H4 (cell line): ENCODE measurements at regions not wholly inside any gene's neighbourhood (a gene's known extent, or its start where the extent isn't known, plus 50 kb on each side); places are given as distances from the start of the nearest gene placed in this dataset.
"Not testable (repeated sequence)": the region's sequence is repeated elsewhere in the genome, so short reads cannot be mapped to it uniquely, and the experiment has no call there.

Experiments used
- DNase-seq: peaks from one replicate; pipeline ENCODE4 v3.0.0-alpha.2; 2015; ENCODE audit warnings: low spot score

DNA sequence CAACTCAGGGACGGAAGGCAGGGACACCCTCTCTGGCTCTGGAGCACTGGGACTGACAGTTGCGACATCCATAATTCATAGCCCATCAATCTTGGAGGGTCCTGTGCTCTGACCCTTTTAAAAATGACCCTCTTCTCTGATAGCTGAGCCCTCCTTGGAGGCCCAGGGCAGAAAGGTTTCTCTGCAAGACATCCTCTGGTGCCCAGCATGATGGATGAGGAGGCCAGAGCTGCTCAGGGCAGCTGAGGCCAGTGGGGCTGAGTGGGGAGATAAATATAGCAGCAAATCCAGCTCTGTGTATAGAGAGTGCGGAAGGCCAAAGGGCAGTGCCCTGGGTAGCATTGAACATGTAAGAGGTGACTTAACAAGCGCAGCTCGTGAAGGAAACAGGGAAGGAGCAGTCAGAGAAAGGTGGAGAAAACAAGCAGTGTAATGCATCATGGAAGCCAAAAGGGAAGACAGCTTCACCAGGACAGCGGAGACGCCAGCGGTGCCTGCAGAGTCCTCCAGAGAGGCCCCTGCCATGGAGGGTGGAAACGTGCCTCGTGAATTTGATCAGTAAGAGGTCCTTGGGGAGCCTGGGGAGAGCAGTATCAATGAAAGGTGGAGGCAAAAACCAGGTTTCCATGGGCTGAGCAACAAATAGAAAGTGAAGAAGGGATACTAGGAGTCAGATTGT, 50.4 kb upstream of the FMOD start:
- DNase-seq, result no peak

DNA sequence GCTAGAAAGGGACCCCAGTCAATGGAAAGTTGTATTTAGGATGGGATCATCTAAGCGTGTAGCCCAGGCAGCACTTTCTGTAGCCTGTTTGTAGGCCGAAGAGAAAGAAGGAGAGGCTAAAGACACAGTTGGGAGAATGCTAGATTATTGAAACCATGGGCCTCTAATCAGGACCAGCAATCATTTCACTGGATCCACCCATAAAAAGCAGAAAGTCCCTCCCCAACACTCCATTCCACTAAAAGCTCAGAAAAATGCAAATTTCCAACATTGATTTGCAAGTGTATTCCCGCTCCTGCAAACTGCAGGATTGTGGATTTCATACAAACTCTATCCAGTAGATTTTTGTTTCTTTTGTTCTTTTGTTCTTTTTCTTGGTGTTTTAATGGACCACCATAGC, 51.2 kb upstream of the FMOD start:
- DNase-seq, result no peak

GRCh38 chr1:203402629-203403337, 51.9 kb upstream of the FMOD start:
- peak; percentile 44 for DNase-seq

GRCh38 chr1:203403586-203403985, 52.7 kb upstream of the FMOD start:
- no peak for DNase-seq

DNA sequence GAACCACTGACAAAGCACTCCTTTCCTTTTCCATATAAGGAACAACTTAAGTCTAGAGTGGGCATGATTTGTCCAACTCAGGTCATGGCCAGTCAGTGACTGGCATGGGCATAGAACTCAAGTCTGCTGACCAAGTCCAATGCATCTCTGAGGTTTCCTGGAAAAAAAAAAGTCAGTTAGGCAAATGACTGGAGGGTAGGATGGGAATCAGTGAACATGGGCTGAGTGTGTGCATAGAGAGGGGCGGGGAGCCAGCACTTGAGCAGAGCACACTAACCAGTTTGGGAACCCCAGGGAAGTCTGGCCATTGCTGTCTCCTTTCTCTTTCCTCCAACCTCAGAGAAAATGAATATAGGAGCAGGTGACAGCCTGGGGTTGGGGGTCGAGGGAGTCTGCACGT, 53.6 kb upstream of the FMOD start:
- DNase-seq, result no peak

- no peak for DNase-seq
Observed at GRCh38 chr1:203405703-203406438, 54.9 kb upstream of the FMOD start.

- DNase-seq, result no peak
Observed at GRCh38 chr1:203406446-203407045, 55.6 kb upstream of the FMOD start.

- DNase-seq, result no peak
Observed at GRCh38 chr1:203407296-203407695, 56.4 kb upstream of the FMOD start.

DNA sequence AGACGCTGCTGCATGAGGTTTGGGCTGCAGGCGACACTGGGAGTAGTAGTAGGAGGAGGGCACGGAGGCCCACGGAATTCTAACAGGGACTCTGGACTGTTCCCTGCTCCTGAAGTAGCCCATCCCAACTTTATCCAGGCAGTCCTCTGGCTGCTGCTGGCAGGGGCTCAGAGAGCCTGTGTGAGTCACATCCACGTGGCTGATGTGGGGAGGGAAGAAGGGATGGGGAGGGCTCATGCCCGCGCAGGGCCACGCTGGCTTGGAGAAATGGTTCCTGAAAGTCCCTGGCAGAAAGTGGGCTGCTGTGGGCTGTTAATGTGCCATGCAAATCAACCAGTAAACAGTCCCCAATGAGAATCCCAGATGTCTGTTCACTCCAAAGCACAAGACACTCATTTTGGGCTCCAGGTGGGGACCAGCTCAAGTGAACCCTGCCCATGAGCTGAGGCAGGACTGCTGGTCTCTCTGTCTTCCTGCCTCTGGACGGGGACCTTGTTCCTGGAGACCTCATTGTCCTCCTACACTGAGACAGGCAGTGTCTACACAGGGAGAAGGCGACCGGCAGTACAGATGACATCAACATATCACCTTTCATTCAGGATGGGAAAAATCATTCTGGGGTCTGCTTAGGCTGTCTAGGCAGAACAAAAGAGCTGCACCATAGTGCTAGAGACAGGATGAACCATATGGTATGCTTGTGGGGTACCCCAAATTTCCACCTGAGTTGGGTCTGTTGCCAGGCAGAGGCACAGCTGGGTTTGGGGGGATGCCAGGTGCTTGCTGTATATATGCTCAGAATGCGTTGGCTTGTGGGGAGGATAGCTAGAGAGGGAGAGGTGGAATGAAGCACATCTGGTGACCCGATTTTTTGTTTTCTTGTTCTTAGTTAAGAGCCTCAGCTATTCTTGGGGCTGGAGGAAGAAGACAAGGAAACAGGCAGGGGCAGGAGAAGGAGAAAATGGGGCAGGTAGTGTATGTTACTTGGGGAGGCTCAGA, 57.9 kb upstream of the FMOD start:
- DNase-seq, result peak; percentile 70

GRCh38 chr1:203410182-203410900, 59.4 kb upstream of the FMOD start:
- no peak for DNase-seq

GRCh38 chr1:203411431-203411830, 60.5 kb upstream of the FMOD start:
- DNase-seq, result not testable (repeated sequence)

DNA sequence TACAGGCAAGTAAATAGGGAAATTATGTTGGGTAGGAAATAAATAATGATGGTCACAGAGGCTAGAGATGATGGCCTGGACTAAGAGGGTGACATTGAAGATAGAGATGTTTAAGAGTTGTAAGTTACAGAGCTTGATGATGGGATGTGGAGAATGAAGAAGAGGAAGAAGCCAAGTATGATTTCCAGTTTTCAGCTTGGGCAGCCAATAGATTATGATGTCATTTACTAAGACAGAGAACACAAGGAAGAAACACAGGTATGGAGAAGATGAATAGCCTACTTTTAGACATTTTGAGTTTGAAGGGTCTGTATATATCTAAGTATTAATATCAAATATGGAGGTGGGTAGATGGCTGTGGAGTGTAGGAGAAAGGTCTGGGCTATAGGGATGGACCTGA, 56.0 kb upstream of the PRELP start:
- no peak for DNase-seq

GRCh38 chr1:203420263-203420662, 55.3 kb upstream of the PRELP start:
- no peak for DNase-seq

GRCh38 chr1:203421246-203421645, 54.4 kb upstream of the PRELP start:
- no peak for DNase-seq

GRCh38 chr1:203422116-203422515, 53.5 kb upstream of the PRELP start:
- no peak for DNase-seq

- DNase-seq, result no peak
Observed at GRCh38 chr1:203422656-203423055, 53.0 kb upstream of the PRELP start.

DNA sequence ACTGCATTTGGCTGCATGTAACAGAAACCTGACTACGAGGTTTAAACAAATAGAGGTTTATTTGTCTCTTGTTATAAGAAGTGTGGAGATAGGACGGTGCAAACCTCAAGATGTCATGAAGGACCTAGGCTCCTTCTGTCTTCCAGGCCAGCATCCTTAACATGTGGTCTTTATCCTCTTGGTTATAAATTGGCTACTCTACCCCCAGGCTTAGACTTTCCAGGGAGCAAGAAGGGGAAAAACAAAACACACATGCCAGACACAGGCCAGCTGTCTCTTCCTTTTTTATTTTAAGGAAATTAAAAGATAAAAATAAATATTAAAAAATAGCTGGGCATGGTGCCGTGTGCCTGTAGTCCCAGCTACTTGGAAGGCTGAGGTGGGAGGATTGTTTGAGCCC, 51.3 kb upstream of the PRELP start:
- DNase-seq, result no peak

- no peak for DNase-seq
Observed at GRCh38 chr1:203424861-203425662, 50.5 kb upstream of the PRELP start.

- no peak for DNase-seq
Observed at GRCh38 chr1:203425663-203425975, 50.0 kb upstream of the PRELP start.
